ENCODE measurements at regions not wholly inside any gene's neighbourhood (a gene's known extent, or its start where the extent isn't known, plus 50 kb on each side); places are given as distances from the start of the nearest gene placed in this dataset.

- no peak for DNase-seq (ENCODE audit: low spot score)
- TF ChIP-seq CTCF (IDR thresholded peaks at IDR 0.05; ENCODE audit: extremely low read depth, missing control alignments), result no peak
These were observed 413.5 kb upstream of the C2CD4B start for GRCh38 chr15:62578546-62578945.

GRCh38 chr15:62578960-62579359, 413.9 kb upstream of the C2CD4B start:
- no peak for TF ChIP-seq CTCF (IDR thresholded peaks at IDR 0.05; ENCODE audit: extremely low read depth, missing control alignments)
- no peak for DNase-seq (ENCODE audit: low spot score)

DNA sequence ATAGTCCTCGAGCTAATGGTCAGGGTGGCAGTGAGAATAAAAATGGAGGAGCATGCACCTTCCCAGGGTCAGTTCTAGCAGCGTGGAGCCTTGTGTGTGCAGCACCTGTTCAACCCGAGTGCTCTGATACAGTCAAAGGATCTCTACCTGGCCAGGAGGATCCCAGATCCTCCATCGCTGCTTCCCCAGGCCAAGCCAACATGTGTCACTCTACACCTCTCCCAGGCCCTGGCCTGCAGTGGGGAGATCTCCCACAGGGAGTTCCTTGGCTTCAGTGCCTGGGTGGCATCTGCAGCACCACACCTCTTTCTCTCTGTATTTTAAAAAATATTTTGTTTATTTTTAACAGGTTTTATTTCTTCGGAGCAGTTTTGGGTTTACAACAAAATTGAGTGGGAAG, 414.8 kb upstream of the C2CD4B start:
- no peak for TF ChIP-seq CTCF (IDR thresholded peaks at IDR 0.05; ENCODE audit: extremely low read depth, missing control alignments)
- no peak for DNase-seq (ENCODE audit: low spot score)

DNA sequence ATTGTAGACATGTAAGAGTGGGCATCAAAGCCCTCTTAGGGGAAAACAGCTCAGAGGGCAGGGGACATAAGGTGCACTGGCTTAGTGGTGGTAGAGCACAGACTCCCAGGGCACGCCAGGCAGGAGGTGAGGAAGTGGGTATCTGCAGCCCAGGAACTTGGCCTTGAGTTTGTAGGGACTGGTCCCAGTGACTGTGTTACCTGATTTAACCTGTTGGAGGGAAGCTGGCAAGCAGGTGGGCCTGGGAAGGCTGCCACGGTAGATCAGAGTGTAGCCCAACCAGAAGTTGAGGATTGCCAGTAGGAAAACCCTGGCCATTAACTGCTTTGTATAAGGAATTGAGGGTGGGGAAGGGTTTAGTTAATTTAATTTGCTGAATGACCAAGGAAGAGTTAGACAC, 417.5 kb upstream of the C2CD4B start:
- DNase-seq (ENCODE audit: low spot score), result no peak
- no peak for TF ChIP-seq CTCF (IDR thresholded peaks at IDR 0.05; ENCODE audit: extremely low read depth, missing control alignments)

DNA sequence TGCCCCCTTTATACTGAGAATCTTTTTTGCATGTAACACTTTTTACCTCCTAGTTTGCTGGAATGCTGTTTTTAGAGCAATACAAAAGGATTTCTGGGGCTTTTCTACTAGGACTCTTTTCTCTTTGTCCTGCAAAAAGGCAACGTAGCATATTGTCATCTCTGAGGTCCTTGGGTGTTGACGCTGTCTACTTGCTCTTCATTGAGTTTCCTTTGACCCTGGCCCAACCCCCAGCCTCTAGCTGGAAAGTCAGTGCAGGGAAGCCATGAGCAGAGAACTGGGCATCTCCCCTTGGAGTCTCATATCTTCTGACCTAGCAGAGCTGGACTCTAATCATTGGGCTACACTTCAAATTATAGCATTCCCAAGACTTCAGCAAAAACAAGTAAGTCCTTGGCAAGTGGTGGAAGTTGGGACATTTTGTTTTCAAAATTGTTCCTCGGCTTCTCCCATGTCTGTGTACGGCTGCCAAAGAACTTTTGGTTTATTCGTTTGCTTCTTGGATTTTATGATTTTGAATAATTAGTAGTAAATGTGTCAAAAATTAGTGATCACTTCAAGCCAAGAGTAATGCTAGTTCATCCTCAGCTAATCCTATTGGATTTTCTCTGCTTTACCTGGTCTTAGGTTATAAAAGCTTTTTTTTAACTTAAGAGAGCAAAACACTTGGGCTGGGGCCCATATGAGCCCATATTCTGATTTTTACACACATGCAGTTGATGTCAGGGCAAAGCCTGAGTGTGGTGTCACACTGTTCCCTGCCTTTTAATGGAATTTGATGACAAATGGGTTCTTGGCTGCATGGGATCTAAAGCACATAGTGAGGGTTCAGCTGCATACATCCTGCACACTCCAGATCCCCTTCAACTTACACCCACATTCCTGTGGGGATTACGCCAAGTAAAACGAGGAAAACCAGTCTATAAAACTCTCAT, 419.5 kb upstream of the C2CD4B start:
- DNase-seq (ENCODE audit: low spot score), result no peak
- no peak for TF ChIP-seq CTCF (IDR thresholded peaks at IDR 0.05; ENCODE audit: extremely low read depth, missing control alignments)

DNA sequence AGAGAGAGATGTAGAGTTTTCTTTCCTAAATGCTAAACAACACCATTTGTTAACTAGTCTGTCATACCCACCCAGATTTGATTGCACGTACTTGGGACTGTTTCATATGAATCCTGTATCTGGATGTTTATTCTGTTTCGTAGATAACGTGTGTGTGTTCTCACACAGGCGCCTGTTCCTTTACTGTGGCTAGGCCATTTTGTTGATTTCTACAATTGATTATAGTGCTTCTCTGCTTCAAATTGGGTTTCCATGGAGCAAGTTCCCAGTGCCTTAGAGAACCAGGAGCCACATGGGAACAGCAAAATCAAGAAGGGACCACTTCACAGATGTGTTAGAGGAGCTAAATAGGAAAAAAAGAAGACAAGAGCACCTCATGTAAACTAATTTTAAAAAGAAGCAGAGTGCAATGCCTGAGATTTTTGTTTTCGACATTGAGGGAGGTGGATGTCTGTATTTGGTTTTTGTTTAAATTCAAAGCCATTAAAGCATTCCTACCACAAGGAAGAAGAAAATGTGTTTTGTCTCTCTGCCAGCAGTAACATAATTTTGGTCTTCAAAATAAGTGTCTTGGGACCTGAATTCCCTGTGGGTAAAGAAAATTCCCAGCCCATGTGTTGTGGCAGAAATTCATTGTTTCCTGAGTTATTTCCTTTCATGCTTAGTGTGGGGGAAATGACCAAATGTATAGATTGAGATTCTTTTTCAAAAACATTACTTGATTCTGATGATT, 424.0 kb upstream of the C2CD4B start:
- no peak for DNase-seq (ENCODE audit: low spot score)

More for the DNA sequence above, 424.0 kb upstream of the C2CD4B start:
- TF ChIP-seq CTCF (IDR thresholded peaks at IDR 0.05; ENCODE audit: extremely low read depth, missing control alignments), result no peak
